Lower lobe of right lung (tissue), 2 donors: ENCODE measurements at regions not wholly inside any gene's neighbourhood (a gene's known extent, or its start where the extent isn't known, plus 50 kb on each side); places are given as distances from the start of the nearest gene placed in this dataset.

ENCODE experiments used
- ATAC-seq, 2 donors: fragments of 200-7000 bp; cut with Tn5 transposase; one replicate each; pipeline ENCODE4 v1.9.1; 2020 to 2022; ENCODE audit warnings: mild to moderate bottlenecking in 2 of 2, moderate library complexity in 2 of 2
- DNase-seq: peaks from one replicate; pipeline ENCODE4 v3.0.0-alpha.2; 2020
- H3K27ac ChIP-seq: fragments of 200-600 bp; one replicate; pipeline ENCODE4 v1.8.0; 2022
- H3K27me3 ChIP-seq: fragments of 200-600 bp; one replicate; pipeline ENCODE4 v1.8.0; 2022; ENCODE audit warnings: low read depth
- H3K36me3 ChIP-seq: fragments of 200-600 bp; one replicate; pipeline ENCODE4 v1.8.0; 2022; ENCODE audit warnings: mild to moderate bottlenecking
- H3K4me1 ChIP-seq: fragments of 200-600 bp; one replicate; pipeline ENCODE4 v1.8.0; 2022
- H3K4me3 ChIP-seq: fragments of 200-600 bp; one replicate; pipeline ENCODE4 v1.8.0; 2022; ENCODE audit warnings: mild to moderate bottlenecking
- H3K9me3 ChIP-seq: fragments of 200-600 bp; one replicate; pipeline ENCODE4 v1.8.0; 2022
- CTCF ChIP-seq: fragments of 200-600 bp; IDR thresholded peaks from one replicate; pipeline ENCODE4 v1.8.0; 2022; ENCODE audit warnings: antibody characterized with exemption, mild to moderate bottlenecking
- intact Hi-C: fragments of 100-400 bp; cut with DNase I; formaldehyde crosslinking; loops from one replicate; pipeline ENCODE4 v1.11.0; 2022
- donor health status: DM: no; HTN: yes; CAD: no; lungs with severe emphysema.

GRCh38 chr1:20432341-20432740 is 53.7 kb downstream of the CAMK2N1 start:
- intact Hi-C loops: no loop called here
- Histone ChIP-seq H3K4me1 (no peaks in the 10 kb centered on the region), H3K36me3 (no peaks in the 10 kb centered on the region), H3K4me3 (no peak overlapping the region), H3K27ac (no peak overlapping the region), H3K9me3 (no peaks in the 10 kb centered on the region), H3K27me3 (peaks cover 23% of the 10 kb centered on the region)
- TF ChIP-seq CTCF: no peak
- ATAC-seq: no peak
- DNase-seq: no peak

GRCh38 chr1:20431176-20431460 is 54.9 kb downstream of the CAMK2N1 start:
- no peak overlapping the region for H3K27ac ChIP-seq
- DNase-seq: no peak
- TF ChIP-seq CTCF: no peak
- H3K9me3 ChIP-seq: no peaks in the 10 kb centered on the region
- no peak for ATAC-seq
- no peaks in the 10 kb centered on the region for H3K36me3 ChIP-seq
- H3K4me1 ChIP-seq: no peaks in the 10 kb centered on the region
- intact Hi-C loops: no loop called here
- H3K27me3 ChIP-seq: peaks cover 23% of the 10 kb centered on the region
- no peak overlapping the region for H3K4me3 ChIP-seq

GRCh38 chr1:20430355-20431175 is 55.4 kb downstream of the CAMK2N1 start:
- ATAC-seq (peak; percentile 43 to 44), DNase-seq (no peak)
- Histone ChIP-seq H3K4me1 (no peaks in the 10 kb centered on the region), H3K27ac (no peak overlapping the region), H3K9me3 (peaks cover 4% of the 10 kb centered on the region), H3K36me3 (no peaks in the 10 kb centered on the region), H3K4me3 (no peak overlapping the region), H3K27me3 (peaks cover 20% of the 10 kb centered on the region)
- peak; percentile 49 for TF ChIP-seq CTCF
- intact Hi-C loops: no loop called here

- Histone ChIP-seq H3K4me1 (no peaks in the 10 kb centered on the region), H3K27ac (no peak overlapping the region), H3K27me3 (peaks cover 11% of the 10 kb centered on the region), H3K36me3 (no peaks in the 10 kb centered on the region), H3K9me3 (peaks cover 9% of the 10 kb centered on the region), H3K4me3 (no peak overlapping the region)
- no peak for TF ChIP-seq CTCF
- no peak for DNase-seq
- intact Hi-C loops: no loop called here
- ATAC-seq: no peak
These were observed 56.7 kb downstream of the CAMK2N1 start for GRCh38 chr1:20429296-20429695.

GRCh38 chr1:20428841-20429240 is 57.2 kb downstream of the CAMK2N1 start:
- DNase-seq (no peak), ATAC-seq (peak in 1 of 2 donors; percentile 21)
- H3K4me3 ChIP-seq: no peak overlapping the region
- H3K9me3 ChIP-seq: peaks cover 12% of the 10 kb centered on the region
- H3K4me1 ChIP-seq: no peaks in the 10 kb centered on the region
- intact Hi-C loops: no loop called here
- no peak overlapping the region for H3K27ac ChIP-seq
- peaks cover 11% of the 10 kb centered on the region for H3K27me3 ChIP-seq
- no peaks in the 10 kb centered on the region for H3K36me3 ChIP-seq
- no peak for TF ChIP-seq CTCF
